ENCODE measurements at regions not wholly inside any gene's neighbourhood (a gene's known extent, or its start where the extent isn't known, plus 50 kb on each side); places are given as distances from the start of the nearest gene placed in this dataset.

DNA sequence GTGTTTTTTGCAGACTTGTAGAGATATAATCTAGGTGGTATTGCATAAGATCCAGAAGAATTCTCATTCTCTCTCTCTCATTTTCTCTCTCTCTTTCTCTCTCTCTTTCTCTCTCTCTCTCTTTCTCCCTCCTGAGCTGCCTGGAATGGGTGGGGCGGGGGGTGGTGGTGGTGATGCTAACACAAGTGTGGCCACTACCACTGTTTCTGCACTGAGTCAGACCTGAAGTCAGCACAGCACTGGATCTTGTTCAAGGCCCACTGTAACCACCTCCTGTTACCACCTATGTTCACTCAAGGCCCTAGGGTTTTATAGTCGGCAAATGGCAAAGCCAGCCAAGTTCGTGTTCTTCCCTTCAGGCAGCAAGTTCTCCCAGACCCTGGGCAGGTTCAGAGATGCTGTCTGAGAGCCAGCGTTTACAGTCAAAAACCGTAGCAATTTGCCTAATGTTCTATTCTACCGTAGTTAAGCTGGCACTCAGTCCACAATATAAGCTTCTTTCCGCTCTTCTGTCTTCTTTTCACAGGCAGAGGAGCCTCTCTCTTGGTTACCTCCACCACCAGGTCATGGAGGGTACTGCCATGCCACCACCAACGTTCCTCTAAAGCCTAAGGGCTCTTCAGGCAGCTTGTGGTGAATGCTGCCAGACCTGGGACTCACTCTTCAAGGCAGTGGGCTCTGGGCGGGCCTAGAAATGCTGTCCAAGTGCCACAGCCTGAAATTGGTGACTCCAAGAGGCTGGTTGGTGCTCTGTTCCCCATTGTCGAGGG, 235.7 kb upstream of the PRR16 start:
- BruUV-seq (replicated peaks): no TSS peak
- Histone ChIP-seq H3K27me3 (ENCODE audit: control insufficient read depth in 1 of 2, insufficient read depth in 2 of 2, low read length in 2 of 2) (no peaks in the 10 kb centered on the region), H3K9ac (ENCODE audit: insufficient read depth, low read depth, low read length) (no peak overlapping the region), H3K79me2 (ENCODE audit: insufficient read depth, low read length) (no peaks in the 10 kb centered on the region), H3K4me2 (ENCODE audit: low read depth, low read length) (no peak overlapping the region), H3K9me3 (ENCODE audit: low read length) (peaks cover 5% of the 10 kb centered on the region; the same call in 1 of the 2 replicates), H2AFZ (ENCODE audit: low read length) (no peak overlapping the region), H3K4me3 (replicated peaks in 1 of 3; ENCODE audit: insufficient read depth in 1 of 3, low read depth in 2 of 3, low read length in 3 of 3) (no peak overlapping the region), H3K36me3 (replicated peaks in 1 of 2; ENCODE audit: control insufficient read depth in 1 of 2, insufficient read depth in 2 of 2, low read length in 2 of 2) (no peaks in the 10 kb centered on the region), H3K4me1 (ENCODE audit: insufficient read depth, low read length) (no peaks in the 10 kb centered on the region), H4K20me1 (ENCODE audit: insufficient read depth, low read length) (no peaks in the 10 kb centered on the region), H3K27ac (ENCODE audit: extremely low read length, insufficient read depth, low read length) (no peak overlapping the region)
- WGBS (ENCODE audit: low lambda C conversion rate): 8% methylated on average over 9 of the region's 10 CpGs
- FAIRE-seq (no peak), DNase-seq (ENCODE audit: low spot score) (peak; percentile 1), ATAC-seq (peak; percentile 80)
- ChIA-PET CTCF (ENCODE audit: low intra/inter-chr PET ratio, low total read pairs) (no interaction called here), POLR2A (no interaction called here)
- in situ Hi-C loops (cut with HindIII; ENCODE audit: extremely low pct_ligation_motif_present, low pct_unique_long_range_greater_than_20kb): no loop called here
- intact Hi-C loops (cut with micrococcal nuclease; ENCODE audit: unreplicated experiment): no loop called here
- no peak for TF ChIP-seq KLF6 (CRISPR knock-in tag; IDR thresholded peaks at IDR 0.05)
- no peak for TF ChIP-seq ZNF343 (CRISPR knock-in tag; IDR thresholded peaks at IDR 0.05)
- no peak for TF ChIP-seq ZFYVE20 (CRISPR knock-in tag; IDR thresholded peaks at IDR 0.05; ENCODE audit: borderline replicate concordance, low read depth)
- TF ChIP-seq, protein P1, sequence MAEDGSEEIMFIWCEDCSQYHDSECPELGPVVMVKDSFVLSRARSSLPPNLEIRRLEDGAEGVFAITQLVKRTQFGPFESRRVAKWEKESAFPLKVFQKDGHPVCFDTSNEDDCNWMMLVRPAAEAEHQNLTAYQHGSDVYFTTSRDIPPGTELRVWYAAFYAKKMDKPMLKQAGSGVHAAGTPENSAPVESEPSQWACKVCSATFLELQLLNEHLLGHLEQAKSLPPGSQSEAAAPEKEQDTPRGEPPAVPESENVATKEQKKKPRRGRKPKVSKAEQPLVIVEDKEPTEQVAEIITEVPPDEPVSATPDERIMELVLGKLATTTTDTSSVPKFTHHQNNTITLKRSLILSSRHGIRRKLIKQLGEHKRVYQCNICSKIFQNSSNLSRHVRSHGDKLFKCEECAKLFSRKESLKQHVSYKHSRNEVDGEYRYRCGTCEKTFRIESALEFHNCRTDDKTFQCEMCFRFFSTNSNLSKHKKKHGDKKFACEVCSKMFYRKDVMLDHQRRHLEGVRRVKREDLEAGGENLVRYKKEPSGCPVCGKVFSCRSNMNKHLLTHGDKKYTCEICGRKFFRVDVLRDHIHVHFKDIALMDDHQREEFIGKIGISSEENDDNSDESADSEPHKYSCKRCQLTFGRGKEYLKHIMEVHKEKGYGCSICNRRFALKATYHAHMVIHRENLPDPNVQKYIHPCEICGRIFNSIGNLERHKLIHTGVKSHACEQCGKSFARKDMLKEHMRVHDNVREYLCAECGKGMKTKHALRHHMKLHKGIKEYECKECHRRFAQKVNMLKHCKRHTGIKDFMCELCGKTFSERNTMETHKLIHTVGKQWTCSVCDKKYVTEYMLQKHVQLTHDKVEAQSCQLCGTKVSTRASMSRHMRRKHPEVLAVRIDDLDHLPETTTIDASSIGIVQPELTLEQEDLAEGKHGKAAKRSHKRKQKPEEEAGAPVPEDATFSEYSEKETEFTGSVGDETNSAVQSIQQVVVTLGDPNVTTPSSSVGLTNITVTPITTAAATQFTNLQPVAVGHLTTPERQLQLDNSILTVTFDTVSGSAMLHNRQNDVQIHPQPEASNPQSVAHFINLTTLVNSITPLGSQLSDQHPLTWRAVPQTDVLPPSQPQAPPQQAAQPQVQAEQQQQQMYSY (CRISPR knock-in tag; IDR thresholded peaks at IDR 0.05): no peak
- no peak for TF ChIP-seq PCBP1 (IDR thresholded peaks at IDR 0.05; ENCODE audit: borderline replicate concordance, low read depth, low read length)
- no peak for TF ChIP-seq E2F2 (CRISPR knock-in tag; IDR thresholded peaks at IDR 0.05; ENCODE audit: borderline replicate concordance)
- no peak for TF ChIP-seq NRL (CRISPR knock-in tag; IDR thresholded peaks at IDR 0.05; ENCODE audit: borderline replicate concordance)
- TF ChIP-seq, protein P2, sequence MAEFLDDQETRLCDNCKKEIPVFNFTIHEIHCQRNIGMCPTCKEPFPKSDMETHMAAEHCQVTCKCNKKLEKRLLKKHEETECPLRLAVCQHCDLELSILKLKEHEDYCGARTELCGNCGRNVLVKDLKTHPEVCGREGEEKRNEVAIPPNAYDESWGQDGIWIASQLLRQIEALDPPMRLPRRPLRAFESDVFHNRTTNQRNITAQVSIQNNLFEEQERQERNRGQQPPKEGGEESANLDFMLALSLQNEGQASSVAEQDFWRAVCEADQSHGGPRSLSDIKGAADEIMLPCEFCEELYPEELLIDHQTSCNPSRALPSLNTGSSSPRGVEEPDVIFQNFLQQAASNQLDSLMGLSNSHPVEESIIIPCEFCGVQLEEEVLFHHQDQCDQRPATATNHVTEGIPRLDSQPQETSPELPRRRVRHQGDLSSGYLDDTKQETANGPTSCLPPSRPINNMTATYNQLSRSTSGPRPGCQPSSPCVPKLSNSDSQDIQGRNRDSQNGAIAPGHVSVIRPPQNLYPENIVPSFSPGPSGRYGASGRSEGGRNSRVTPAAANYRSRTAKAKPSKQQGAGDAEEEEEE (CRISPR knock-in tag; IDR thresholded peaks at IDR 0.05; ENCODE audit: borderline replicate concordance): no peak

Data from HepG2 (cell line).